Femur (tissue), 1 donor: ENCODE measurements at regions not wholly inside any gene's neighbourhood (a gene's known extent, or its start where the extent isn't known, plus 50 kb on each side); places are given as distances from the start of the nearest gene placed in this dataset.
"Not testable (repeated sequence)": the region's sequence is repeated elsewhere in the genome, so short reads cannot be mapped to it uniquely, and the experiment has no call there.

Source experiments
- DNase-seq: peaks from one replicate; pipeline ENCODE4 v3.0.0-alpha.2; 2017

GRCh38 chrX:121179972-121180371 is 132.6 kb downstream of the GLUD2 start:
- DNase-seq, result no peak

DNA sequence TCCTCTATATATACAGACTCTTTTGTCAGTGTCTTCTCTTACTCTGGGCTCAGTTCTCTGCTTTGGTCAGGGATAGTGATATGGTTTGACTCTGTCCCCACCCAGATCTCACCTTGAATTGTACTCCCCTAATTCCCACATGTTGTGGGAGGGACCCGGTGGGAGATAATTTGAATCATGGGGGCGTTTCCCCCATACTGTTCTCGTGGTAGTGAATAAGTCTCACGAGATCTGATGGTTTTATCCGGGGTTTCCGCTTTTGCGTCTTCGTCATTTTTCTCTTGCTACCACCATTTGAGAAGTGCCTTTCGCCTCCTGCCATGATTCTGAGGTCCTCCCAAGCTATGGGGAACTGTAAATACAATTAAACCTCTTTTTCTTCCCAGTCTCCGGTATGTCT is 144.4 kb downstream of the GLUD2 start:
- no peak for DNase-seq

GRCh38 chrX:121195719-121196118 is 148.3 kb downstream of the GLUD2 start:
- DNase-seq, result no peak

DNA sequence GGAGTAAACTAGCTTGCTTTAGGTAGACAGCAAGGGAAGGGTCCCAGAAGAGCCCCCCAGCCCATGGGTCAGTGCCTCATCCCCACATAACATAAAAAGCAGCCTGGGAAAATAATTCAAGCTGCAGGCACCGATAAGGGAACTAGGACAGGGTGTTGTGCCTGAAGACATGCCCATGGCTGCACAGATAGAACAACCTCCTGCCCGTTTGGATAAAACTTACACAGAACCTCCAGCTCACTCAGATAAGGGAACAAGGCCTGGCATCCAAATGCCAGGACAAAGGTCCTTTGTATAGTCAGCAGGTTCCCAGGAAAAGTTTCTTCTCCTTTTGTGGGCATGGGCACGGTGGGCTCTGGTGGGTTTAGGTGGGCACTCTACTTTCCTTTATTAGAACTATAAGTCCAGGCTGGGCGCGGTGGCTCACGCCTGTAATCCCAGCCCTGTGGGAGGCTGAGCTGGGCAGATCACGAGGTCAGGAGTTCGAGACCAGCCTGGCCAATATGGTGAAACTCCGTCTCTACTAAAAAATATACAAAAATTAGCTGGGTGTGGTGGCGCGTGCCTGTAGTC is 149.5 kb downstream of the GLUD2 start:
- not testable (repeated sequence) for DNase-seq

GRCh38 chrX:121208563-121208962 is 161.2 kb downstream of the GLUD2 start:
- no peak for DNase-seq

DNA sequence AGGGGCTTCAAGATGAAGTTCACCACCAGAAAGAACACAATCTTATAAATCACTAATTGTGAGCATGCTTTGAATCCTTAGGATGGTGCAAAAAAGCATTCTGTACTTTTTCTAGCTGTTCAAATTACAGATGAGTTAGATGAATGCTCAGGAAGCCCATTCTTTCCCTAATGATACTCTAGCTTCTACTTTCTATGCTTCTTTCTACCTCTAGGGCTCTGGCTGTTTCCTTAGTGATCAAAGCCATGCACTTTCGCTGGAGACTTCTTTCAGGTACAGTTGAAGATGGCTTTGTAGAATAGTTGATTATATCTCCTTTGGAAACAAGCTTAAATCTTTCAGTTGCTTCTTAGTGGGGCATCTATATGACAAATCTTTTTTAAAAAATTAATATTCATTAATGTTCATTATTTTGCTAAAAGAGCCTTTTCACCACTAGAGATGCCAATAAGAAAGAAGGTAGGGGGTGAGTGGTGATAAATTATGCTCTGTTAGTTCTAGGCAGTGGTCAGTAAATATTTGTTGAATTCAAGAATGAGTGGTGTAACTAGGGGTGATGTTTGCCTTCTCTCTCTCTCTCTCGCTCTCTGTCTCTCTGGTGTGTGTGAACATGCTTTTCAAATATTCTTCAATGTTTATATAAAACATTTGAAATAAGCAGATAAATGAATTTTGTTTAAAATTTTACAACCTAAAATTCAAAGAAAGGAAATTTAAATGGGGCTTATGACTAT is 169.4 kb downstream of the GLUD2 start:
- DNase-seq, result no peak

- no peak for DNase-seq
Observed at GRCh38 chrX:121221322-121221977, 174.0 kb downstream of the GLUD2 start.

DNA sequence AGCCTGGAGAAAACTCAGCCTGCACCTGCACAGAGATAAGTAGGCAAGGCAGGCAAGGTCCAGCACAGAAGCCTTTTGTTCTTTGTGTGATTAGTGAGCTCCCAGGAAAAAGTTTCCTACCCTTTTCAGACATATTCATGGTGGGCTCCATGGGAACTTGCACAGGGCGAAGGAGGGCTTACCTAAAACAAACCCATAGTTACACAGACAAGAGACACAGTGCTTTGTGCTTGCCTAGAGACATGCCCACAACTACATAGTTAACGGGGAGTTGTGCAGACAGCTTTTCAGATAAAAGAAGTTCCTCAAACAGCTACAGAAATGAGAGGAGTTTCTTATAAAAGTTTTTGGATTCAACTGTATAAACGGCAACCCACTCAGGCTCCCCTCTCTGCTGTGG is 180.5 kb downstream of the GLUD2 start:
- DNase-seq, result no peak

DNA sequence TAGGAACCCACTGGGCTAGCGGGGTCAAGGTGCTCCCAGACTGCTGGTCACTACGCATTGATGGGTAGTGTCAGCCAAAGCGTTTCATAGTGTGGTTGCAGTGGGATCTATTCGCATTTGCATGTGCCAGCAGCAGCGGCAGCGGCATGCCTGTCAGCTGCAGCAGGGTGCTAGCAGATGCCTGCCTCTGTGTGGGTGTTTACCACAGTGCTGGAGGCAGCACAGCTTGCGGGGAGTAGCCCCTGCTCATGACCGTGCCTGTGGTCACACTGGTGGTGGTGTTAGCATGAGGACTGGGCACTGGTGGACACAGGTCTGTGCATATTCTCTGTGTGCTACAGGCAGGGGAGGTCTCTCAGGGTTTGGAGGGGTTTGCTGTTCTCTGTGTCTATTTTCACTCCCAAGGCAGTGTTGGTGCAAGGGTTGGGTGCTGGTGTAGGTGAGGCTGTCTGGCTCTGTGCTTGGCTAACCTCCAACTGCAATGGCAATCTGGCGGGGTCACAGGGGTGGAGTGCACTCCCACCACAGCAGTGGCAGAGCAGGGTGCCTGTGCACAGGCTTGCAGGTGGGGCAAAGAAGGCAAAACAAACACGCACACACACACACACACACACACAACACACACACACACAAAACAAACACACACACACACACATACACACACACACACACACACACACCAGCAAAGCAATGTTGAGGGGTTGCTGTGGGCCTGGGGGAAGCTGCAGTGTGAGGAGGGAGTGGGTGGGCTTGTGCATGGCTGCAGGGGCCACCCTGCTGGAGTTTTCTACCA is 184.4 kb downstream of the GLUD2 start:
- DNase-seq, result no peak

- no peak for DNase-seq
Observed at GRCh38 chrX:121236040-121236439, 188.6 kb downstream of the GLUD2 start.

DNA sequence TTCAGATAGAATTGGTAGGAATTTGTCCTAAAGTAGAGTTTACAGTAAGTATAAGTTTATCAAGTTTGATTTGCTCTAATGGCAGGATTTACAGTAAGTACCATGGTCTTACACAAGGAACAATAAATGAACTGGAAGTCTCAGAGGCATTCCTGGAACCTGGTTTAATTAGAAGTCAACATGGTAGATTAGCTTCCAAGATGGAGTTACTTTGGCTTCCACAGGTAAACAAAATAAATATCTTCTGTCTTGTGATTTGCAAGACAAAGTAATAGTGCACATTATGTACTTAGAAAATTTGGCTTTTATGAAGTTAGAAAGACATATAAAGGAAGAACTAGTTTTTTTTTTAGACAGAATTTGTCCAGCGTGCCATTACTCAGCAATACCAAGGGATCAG is 190.7 kb downstream of the GLUD2 start:
- no peak for DNase-seq

GRCh38 chrX:121244511-121244910 is 197.1 kb downstream of the GLUD2 start:
- DNase-seq, result no peak

GRCh38 chrX:121245763-121246162 is 198.4 kb downstream of the GLUD2 start:
- no peak for DNase-seq

- DNase-seq, result no peak
Observed at GRCh38 chrX:121254336-121254735, 206.9 kb downstream of the GLUD2 start.

GRCh38 chrX:121256647-121257046 is 209.2 kb downstream of the GLUD2 start:
- no peak for DNase-seq

- no peak for DNase-seq
Observed at GRCh38 chrX:121258545-121258944, 211.1 kb downstream of the GLUD2 start.

DNA sequence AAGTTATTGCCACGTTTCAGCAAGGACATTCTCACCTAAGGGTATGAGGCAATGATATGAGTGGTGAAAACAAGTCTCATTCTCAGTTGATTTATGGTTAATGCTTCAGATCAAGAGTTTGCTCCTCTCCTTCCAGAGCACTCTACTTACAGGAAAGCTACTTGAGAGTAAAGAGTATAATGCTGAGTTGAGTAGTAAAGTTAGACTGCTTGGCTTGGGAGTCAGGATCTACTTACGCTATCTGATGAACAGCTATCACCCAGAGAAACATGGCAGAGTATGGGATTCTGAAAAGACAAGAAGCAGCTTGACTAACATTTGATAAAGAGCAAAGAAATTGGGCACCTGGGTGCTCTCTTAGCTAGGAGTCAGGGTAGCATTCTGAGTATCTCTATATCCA is 211.8 kb downstream of the GLUD2 start:
- no peak for DNase-seq

- no peak for DNase-seq
Observed at GRCh38 chrX:121260596-121261240, 213.3 kb downstream of the GLUD2 start.

GRCh38 chrX:121283921-121284320 is 236.5 kb downstream of the GLUD2 start:
- DNase-seq, result no peak

DNA sequence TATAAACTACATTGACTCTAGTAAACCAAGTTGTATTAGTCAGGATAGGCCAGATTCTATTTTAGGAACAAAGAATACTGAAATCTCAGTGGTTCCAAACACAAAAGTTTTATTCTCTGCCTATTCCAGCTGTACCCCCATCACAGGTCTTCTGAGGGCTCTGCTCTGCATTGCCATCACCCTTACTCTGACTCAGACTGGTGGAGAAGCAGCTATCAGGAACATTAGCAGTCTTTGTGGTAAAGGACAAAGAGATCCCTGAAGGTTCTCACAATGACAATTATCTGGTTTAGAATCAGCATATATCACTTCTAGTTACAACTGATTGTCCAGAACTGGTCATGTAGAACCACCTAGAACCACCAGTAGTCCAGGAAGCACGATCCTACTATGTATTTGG is 251.1 kb downstream of the GLUD2 start:
- no peak for DNase-seq

- no peak for DNase-seq
Observed at GRCh38 chrX:121301356-121301755, 253.9 kb downstream of the GLUD2 start.

DNA sequence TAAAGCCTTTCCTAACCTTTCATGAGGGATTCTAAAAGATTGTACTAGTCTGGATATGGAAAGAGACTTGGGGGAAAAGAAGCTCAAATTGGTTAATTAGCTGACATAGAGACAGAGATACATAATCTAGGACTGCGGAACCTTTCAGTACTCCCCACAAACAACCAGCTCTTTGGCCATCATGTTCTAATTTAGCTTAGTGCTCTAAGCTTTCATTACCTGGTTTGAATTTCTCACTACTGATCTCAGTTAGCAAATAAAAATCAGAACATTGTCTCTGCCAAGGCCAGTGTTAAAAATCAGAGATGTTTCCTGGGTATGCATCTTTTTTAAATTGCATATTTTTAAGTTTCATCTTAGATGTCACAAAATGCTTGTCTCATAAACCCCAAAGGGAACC is 254.4 kb downstream of the GLUD2 start:
- no peak for DNase-seq

DNA sequence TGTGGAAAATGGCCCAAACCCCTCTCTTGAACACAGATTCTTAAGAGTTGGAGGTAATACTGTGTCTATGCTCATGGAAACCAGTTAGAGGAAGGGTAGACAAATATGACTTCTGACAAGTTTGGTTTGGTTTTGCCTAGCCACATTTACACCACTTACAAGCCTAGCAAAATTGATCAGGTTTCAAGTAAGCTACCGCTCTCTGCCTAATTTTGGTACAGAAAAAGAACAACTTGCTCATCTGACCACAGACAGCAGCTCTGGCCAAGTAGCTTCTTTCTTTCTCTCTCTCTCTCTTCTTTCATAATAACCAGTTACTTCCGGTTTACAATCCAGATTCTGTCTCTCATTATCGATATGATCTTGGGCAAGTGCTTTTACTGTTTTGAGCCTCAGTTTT is 260.0 kb downstream of the GLUD2 start:
- DNase-seq, result no peak
